C4-2B (cell line): ENCODE measurements at regions not wholly inside any gene's neighbourhood (a gene's known extent, or its start where the extent isn't known, plus 50 kb on each side); places are given as distances from the start of the nearest gene placed in this dataset.

Experiments used
- CTCF ChIP-seq: fragments of 450-650 bp; conservative IDR thresholded peaks from 2 replicates; pipeline ENCODE4 v1.5.1; 2017; ENCODE audit warnings: mild to moderate bottlenecking
- ZFX ChIP-seq: fragments of 450-650 bp; IDR thresholded peaks from 2 replicates; pipeline ENCODE4 v1.6.1; 2017

GRCh38 chr2:15746703-15747550 lies 155.3 kb downstream of the DDX1 start:
- TF ChIP-seq CTCF (no peak), ZFX (no peak)
